Spleen (tissue), 7 donors: ENCODE measurements at regions not wholly inside any gene's neighbourhood (a gene's known extent, or its start where the extent isn't known, plus 50 kb on each side); places are given as distances from the start of the nearest gene placed in this dataset.

Source experiments
- CTCF ChIP-seq, 11 experiments: fragments of 200-600 bp in 7 of 11; fragments of 450-650 bp in 4 of 11; sonication (generic) in 4 of 11; IDR thresholded peaks in 8 of 11; conservative IDR thresholded peaks in 3 of 11; 1 replicate in 7 of 11; 2 replicates in 4 of 11; pipeline versions ENCODE4 v1.4.0 to v1.8.0; 2016 to 2021; ENCODE audit warnings: antibody characterized with exemption in 11 of 11, inconsistent platforms in 4 of 11, mild to moderate bottlenecking in 1 of 11
- POLR2AphosphoS5 ChIP-seq, 3 donors: sonication (generic); formaldehyde crosslinking; IDR thresholded peaks; one replicate each; pipeline ENCODE4 v1.5.1; 2017; ENCODE audit warnings: antibody characterized with exemption in 3 of 3
- donor health status: DM: no; HTN: no; CAD: no; lungs with moderate emphysema.
- donor health status: DM: no; HTN: no; CAD: no.
- donor health status: DM: no; HTN: no; CAD: no.

- TF ChIP-seq CTCF (IDR thresholded peaks at IDR 0.05 in 8 of 11, conservative IDR thresholded peaks at IDR 0.05 in 3 of 11) (no peak), POLR2AphosphoS5 (IDR thresholded peaks at IDR 0.05) (no peak)
Observed at GRCh38 chr20:48326434-48326691, 501.4 kb downstream of the PREX1 start.
